ENCODE measurements at regions not wholly inside any gene's neighbourhood (a gene's known extent, or its start where the extent isn't known, plus 50 kb on each side); places are given as distances from the start of the nearest gene placed in this dataset.

DNA sequence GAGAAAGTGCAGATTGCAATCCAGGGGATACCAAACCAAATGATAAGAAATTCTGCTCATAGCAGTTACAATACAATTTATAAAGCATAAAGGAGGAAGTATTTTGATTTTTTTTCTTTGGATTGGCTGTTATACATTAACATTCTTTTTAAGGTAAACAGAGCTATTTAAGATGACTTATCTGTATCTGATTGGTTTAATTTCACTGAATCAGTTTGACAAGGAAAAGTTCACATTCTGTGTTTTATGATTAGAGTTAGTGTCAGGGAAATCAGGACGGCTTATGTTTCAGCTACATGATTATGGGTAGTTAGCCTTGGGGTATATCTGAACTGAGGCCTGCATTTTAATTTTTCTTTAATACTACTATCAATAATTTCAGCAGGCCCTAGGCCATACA is 360.9 kb downstream of the ARL6IP6 start:
- Mint-ChIP-seq H3K9me3 (ENCODE audit: unreplicated experiment) (no peaks in the 10 kb centered on the region), H3K4me3 (ENCODE audit: unreplicated experiment) (no peak overlapping the region), H3K36me3 (ENCODE audit: low read depth, unreplicated experiment) (no peaks in the 10 kb centered on the region), H3K27me3 (ENCODE audit: unreplicated experiment) (no peaks in the 10 kb centered on the region), H3K27ac (ENCODE audit: unreplicated experiment) (no peak overlapping the region), H3K4me1 (ENCODE audit: unreplicated experiment) (no peaks in the 10 kb centered on the region)
- TF ChIP-seq, protein P1, sequence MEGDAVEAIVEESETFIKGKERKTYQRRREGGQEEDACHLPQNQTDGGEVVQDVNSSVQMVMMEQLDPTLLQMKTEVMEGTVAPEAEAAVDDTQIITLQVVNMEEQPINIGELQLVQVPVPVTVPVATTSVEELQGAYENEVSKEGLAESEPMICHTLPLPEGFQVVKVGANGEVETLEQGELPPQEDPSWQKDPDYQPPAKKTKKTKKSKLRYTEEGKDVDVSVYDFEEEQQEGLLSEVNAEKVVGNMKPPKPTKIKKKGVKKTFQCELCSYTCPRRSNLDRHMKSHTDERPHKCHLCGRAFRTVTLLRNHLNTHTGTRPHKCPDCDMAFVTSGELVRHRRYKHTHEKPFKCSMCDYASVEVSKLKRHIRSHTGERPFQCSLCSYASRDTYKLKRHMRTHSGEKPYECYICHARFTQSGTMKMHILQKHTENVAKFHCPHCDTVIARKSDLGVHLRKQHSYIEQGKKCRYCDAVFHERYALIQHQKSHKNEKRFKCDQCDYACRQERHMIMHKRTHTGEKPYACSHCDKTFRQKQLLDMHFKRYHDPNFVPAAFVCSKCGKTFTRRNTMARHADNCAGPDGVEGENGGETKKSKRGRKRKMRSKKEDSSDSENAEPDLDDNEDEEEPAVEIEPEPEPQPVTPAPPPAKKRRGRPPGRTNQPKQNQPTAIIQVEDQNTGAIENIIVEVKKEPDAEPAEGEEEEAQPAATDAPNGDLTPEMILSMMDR (IDR thresholded peaks at IDR 0.05; ENCODE audit: unreplicated experiment): no peak
- DNase-seq (ENCODE audit: low spot score): no peak

DNA sequence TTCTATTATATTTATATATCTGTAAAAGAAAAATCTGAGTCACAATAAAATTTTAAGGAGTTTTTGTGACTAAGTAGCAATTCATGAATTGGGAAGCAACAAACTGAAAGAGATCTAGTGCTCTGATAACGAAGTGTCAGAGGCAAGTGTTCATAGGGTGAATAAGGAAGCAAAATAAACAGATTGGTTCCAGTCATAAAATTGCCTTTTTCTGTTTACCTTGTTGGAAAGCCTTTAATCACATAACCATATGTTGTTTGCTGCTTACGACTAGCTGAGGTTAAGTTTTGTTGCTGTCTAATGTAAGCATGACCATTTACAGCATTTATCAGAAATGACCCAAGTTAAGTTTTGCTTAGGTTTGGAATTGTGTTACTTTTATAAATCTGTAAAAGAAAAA is 358.9 kb downstream of the ARL6IP6 start:
- Mint-ChIP-seq H3K27me3 (ENCODE audit: unreplicated experiment) (peaks cover 1% of the 10 kb centered on the region), H3K36me3 (ENCODE audit: low read depth, unreplicated experiment) (no peaks in the 10 kb centered on the region), H3K9me3 (ENCODE audit: unreplicated experiment) (no peaks in the 10 kb centered on the region), H3K4me1 (ENCODE audit: unreplicated experiment) (no peaks in the 10 kb centered on the region), H3K4me3 (ENCODE audit: unreplicated experiment) (no peak overlapping the region), H3K27ac (ENCODE audit: unreplicated experiment) (no peak overlapping the region)
- TF ChIP-seq, protein P1 (IDR thresholded peaks at IDR 0.05; ENCODE audit: unreplicated experiment): no peak
- DNase-seq (ENCODE audit: low spot score): no peak

DNA sequence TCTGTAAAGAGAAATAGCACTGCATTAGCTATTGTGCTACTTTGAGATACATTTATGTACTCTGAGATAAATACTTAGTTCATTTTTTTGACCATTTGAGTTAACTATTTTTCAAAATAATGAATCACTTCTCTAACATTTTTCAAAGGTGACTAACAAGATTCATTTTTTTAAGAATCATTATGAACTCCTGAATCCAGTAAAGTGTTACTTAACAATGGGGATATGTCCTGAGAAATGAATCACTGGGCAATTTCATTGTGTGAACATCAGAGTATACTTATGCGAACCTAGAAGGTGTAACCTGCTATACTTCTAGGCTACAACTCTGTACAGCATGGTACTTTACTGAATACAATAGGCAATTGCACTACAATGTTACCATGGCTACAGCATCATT is 355.8 kb downstream of the ARL6IP6 start:
- Mint-ChIP-seq H3K4me3 (ENCODE audit: unreplicated experiment) (no peak overlapping the region), H3K27me3 (ENCODE audit: unreplicated experiment) (peaks cover 1% of the 10 kb centered on the region), H3K36me3 (ENCODE audit: low read depth, unreplicated experiment) (no peaks in the 10 kb centered on the region), H3K9me3 (ENCODE audit: unreplicated experiment) (no peaks in the 10 kb centered on the region), H3K27ac (ENCODE audit: unreplicated experiment) (no peak overlapping the region), H3K4me1 (ENCODE audit: unreplicated experiment) (no peaks in the 10 kb centered on the region)
- no peak for DNase-seq (ENCODE audit: low spot score)
- TF ChIP-seq, protein P1 (IDR thresholded peaks at IDR 0.05; ENCODE audit: unreplicated experiment): no peak

DNA sequence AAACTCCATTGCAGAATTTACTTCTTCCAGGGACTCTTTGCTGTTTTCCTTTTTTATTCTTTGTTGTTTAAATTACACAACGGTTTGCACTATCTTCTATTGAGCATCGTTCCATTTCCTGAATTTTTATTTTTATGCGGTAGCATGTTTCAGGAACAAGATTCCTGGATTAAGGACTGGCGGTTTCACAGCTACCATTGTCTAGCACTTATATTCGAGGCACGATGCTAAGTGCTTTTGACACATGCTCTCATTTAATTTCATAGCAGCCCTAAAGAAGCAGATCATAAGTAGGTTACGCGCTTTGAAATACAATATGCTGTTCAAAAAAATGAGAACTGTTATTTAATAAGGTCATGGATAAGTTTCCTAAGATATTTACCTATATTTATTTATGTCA is 354.4 kb downstream of the ARL6IP6 start:
- no peak for DNase-seq (ENCODE audit: low spot score)
- Mint-ChIP-seq H3K27me3 (ENCODE audit: unreplicated experiment) (peaks cover 1% of the 10 kb centered on the region), H3K27ac (ENCODE audit: unreplicated experiment) (no peak overlapping the region), H3K4me3 (ENCODE audit: unreplicated experiment) (no peak overlapping the region), H3K9me3 (ENCODE audit: unreplicated experiment) (no peaks in the 10 kb centered on the region), H3K4me1 (ENCODE audit: unreplicated experiment) (no peaks in the 10 kb centered on the region), H3K36me3 (ENCODE audit: low read depth, unreplicated experiment) (no peaks in the 10 kb centered on the region)
- TF ChIP-seq, protein P1 (IDR thresholded peaks at IDR 0.05; ENCODE audit: unreplicated experiment): no peak

DNA sequence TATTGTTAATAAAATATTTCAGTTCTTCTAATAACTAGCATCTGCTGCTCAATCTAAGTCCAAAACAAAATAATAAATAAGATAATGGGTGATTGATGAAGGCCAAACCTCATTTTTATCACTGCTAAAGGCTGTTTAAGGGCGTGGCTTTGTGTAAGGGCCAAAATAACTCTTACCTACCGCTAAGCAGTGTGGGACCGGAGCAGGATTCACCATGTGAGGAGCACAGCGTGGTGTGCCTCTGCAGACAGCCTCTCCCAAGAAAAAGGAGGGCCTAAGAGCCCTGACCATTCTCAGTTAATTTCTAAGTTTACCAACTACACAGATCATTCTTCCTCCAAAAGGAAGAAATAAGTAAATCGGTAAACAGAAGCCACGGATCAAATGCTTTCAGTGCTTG is 353.7 kb downstream of the ARL6IP6 start:
- Mint-ChIP-seq H3K36me3 (ENCODE audit: low read depth, unreplicated experiment) (no peaks in the 10 kb centered on the region), H3K27ac (ENCODE audit: unreplicated experiment) (no peak overlapping the region), H3K9me3 (ENCODE audit: unreplicated experiment) (no peaks in the 10 kb centered on the region), H3K4me3 (ENCODE audit: unreplicated experiment) (no peak overlapping the region), H3K4me1 (ENCODE audit: unreplicated experiment) (no peaks in the 10 kb centered on the region), H3K27me3 (ENCODE audit: unreplicated experiment) (peaks cover 1% of the 10 kb centered on the region)
- TF ChIP-seq, protein P1 (IDR thresholded peaks at IDR 0.05; ENCODE audit: unreplicated experiment): no peak
- no peak for DNase-seq (ENCODE audit: low spot score)
